ENCODE measurements at regions not wholly inside any gene's neighbourhood (a gene's known extent, or its start where the extent isn't known, plus 50 kb on each side); places are given as distances from the start of the nearest gene placed in this dataset.

DNA sequence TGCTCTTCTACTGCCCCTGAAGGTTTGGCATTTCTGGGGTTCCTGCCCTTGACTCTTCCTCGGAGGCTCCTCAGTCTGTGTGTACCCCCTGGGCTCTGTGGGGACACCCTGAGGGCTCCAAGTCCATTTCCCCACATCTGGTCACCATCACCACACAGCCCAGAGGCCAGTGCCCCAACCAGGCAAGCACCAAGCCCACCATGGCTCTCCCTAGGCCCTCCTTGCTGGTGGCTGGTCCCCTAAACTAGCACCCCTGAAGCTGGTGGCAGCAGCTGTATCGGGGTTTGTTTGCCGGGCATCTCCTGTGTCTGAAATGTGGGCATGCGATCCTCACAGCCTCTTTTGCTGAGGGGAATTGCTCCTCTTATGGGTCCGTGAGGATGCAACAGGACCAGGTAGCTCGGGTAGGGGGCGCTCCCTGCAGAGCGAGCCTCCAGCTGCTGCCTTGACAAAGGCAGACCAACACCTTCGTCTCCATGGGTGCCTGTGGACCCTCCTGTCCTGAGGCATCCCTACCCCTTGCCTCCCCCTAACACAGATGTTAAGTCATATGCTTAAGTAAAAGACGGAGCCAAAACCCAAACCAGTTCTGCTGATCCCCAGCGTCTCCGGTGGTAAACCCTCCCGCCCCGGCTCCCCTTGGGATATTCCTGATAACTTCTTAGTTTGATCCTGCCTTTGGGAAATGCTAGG is 138.9 kb upstream of the IRX4 start:
- no peak for TF ChIP-seq EZH2 (optimal IDR thresholded peaks at IDR 0.05; ENCODE audit: low read depth, low read length)
- TF ChIP-seq EZH2phosphoT487 (IDR thresholded peaks at IDR 0.05; ENCODE audit: low read length), result no peak
- TF ChIP-seq CTCF (IDR thresholded peaks at IDR 0.05; ENCODE audit: low read length), result no peak
- no peak for DNase-seq
- H3K9me2 ChIP-seq (replicated peaks; ENCODE audit: insufficient read depth, low read length), result no peaks in the 10 kb centered on the region

GRCh38 chr5:2020730-2021129 is 138.0 kb upstream of the IRX4 start:
- no peak overlapping the region for H3K4me3 ChIP-seq (ENCODE audit: low read length)
- no peaks in the 10 kb centered on the region for H3K9me3 ChIP-seq (replicated peaks; ENCODE audit: insufficient read depth, low read length)
- no peak overlapping the region for H2AFZ ChIP-seq (ENCODE audit: low read length)
- H4K20me1 ChIP-seq (ENCODE audit: insufficient read depth, low read length), result no peaks in the 10 kb centered on the region
- no peaks in the 10 kb centered on the region for H3K79me2 ChIP-seq (ENCODE audit: low read length)
- DNase-seq, result no peak
- no peaks in the 10 kb centered on the region for H3K27me3 ChIP-seq (replicated peaks; ENCODE audit: insufficient read depth, low read length)
- H3K9me2 ChIP-seq (replicated peaks; ENCODE audit: insufficient read depth, low read length), result no peaks in the 10 kb centered on the region
- no peak overlapping the region for H3K27ac ChIP-seq (ENCODE audit: low read length)
- H3K9ac ChIP-seq (ENCODE audit: low read length), result no peak overlapping the region
- H3K4me2 ChIP-seq (ENCODE audit: low read depth, low read length), result no peak overlapping the region
- H3K36me3 ChIP-seq (replicated peaks; ENCODE audit: insufficient read depth, low read length), result no peaks in the 10 kb centered on the region
- no peaks in the 10 kb centered on the region for H3F3A ChIP-seq (ENCODE audit: insufficient read depth, low read length)
- TF ChIP-seq CTCF (IDR thresholded peaks at IDR 0.05; ENCODE audit: low read length) (no peak), EZH2 (optimal IDR thresholded peaks at IDR 0.05; ENCODE audit: low read depth, low read length) (no peak)
- H3K4me1 ChIP-seq (ENCODE audit: low read length), result 0 out of 2 replicates have a peak, but pooled peaks cover 3% of the 10 kb centered on the region

More for the DNA sequence above, 138.9 kb upstream of the IRX4 start:
- no peak overlapping the region for H2AFZ ChIP-seq (ENCODE audit: low read length)
- H3K9me3 ChIP-seq (replicated peaks; ENCODE audit: insufficient read depth, low read length), result no peaks in the 10 kb centered on the region
- 0 out of 2 replicates have a peak, but pooled peaks cover 3% of the 10 kb centered on the region for H3K4me1 ChIP-seq (ENCODE audit: low read length)
- H3K27me3 ChIP-seq (replicated peaks; ENCODE audit: insufficient read depth, low read length), result no peaks in the 10 kb centered on the region
- H3F3A ChIP-seq (ENCODE audit: insufficient read depth, low read length), result no peaks in the 10 kb centered on the region
- H3K79me2 ChIP-seq (ENCODE audit: low read length), result no peaks in the 10 kb centered on the region
- no peaks in the 10 kb centered on the region for H3K36me3 ChIP-seq (replicated peaks; ENCODE audit: insufficient read depth, low read length)
- no peak overlapping the region for H3K27ac ChIP-seq (ENCODE audit: low read length)
- H3K4me2 ChIP-seq (ENCODE audit: low read depth, low read length), result no peak overlapping the region
- H3K4me3 ChIP-seq (ENCODE audit: low read length), result no peak overlapping the region
- H3K9ac ChIP-seq (ENCODE audit: low read length), result no peak overlapping the region
- H4K20me1 ChIP-seq (ENCODE audit: insufficient read depth, low read length), result no peaks in the 10 kb centered on the region

- no peak for DNase-seq
- no peaks in the 10 kb centered on the region for H4K20me1 ChIP-seq (ENCODE audit: insufficient read depth, low read length)
- no peaks in the 10 kb centered on the region for H3K36me3 ChIP-seq (replicated peaks; ENCODE audit: insufficient read depth, low read length)
- TF ChIP-seq CTCF (IDR thresholded peaks at IDR 0.05; ENCODE audit: low read length), result no peak
- no peak for TF ChIP-seq EZH2 (optimal IDR thresholded peaks at IDR 0.05; ENCODE audit: low read depth, low read length)
- TF ChIP-seq EZH2phosphoT487 (IDR thresholded peaks at IDR 0.05; ENCODE audit: low read length), result no peak
- H3K79me2 ChIP-seq (ENCODE audit: low read length), result no peaks in the 10 kb centered on the region
- H3K9ac ChIP-seq (ENCODE audit: low read length), result no peak overlapping the region
- H3K9me2 ChIP-seq (replicated peaks; ENCODE audit: insufficient read depth, low read length), result no peaks in the 10 kb centered on the region
- no peaks in the 10 kb centered on the region for H3K4me1 ChIP-seq (ENCODE audit: low read length)
- H3K27ac ChIP-seq (ENCODE audit: low read length), result no peak overlapping the region
- no peaks in the 10 kb centered on the region for H3K9me3 ChIP-seq (replicated peaks; ENCODE audit: insufficient read depth, low read length)
- no peak overlapping the region for H2AFZ ChIP-seq (ENCODE audit: low read length)
- no peaks in the 10 kb centered on the region for H3F3A ChIP-seq (ENCODE audit: insufficient read depth, low read length)
- H3K4me2 ChIP-seq (ENCODE audit: low read depth, low read length), result no peak overlapping the region
- no peaks in the 10 kb centered on the region for H3K27me3 ChIP-seq (replicated peaks; ENCODE audit: insufficient read depth, low read length)
- H3K4me3 ChIP-seq (ENCODE audit: low read length), result no peak overlapping the region
Observed at GRCh38 chr5:2019716-2020115, 137.0 kb upstream of the IRX4 start.
